ENCODE measurements at regions not wholly inside any gene's neighbourhood (a gene's known extent, or its start where the extent isn't known, plus 50 kb on each side); places are given as distances from the start of the nearest gene placed in this dataset.
"Not testable (repeated sequence)": the region's sequence is repeated elsewhere in the genome, so short reads cannot be mapped to it uniquely, and the experiment has no call there.

DNA sequence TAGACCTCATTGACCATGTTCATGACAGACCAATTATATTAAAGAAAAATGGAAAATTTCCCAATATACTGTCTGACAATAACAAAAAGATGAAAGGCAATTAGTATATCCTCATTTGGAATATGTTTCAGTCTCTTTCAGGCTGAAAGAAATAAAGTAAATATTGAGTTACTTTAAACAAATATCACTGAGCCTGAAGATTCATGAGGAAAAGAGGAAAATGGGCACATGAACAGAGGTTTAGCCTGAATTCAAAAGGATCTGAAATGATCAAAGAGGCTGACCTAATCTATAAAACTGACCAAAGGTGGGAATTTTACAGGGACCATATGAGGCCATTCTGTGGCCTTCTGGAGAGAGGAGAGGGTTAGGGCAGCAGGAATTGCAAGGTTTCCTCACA, 771.5 kb upstream of the CDH18 start:
- not testable (repeated sequence) for H3K9me3 Mint-ChIP-seq (ENCODE audit: low read depth); H3K27ac Mint-ChIP-seq (ENCODE audit: unreplicated experiment); H3K4me1 Mint-ChIP-seq (ENCODE audit: low read depth); H3K27me3 Mint-ChIP-seq (ENCODE audit: low read depth); H3K4me3 Mint-ChIP-seq (ENCODE audit: unreplicated experiment); DNase-seq (ENCODE audit: low spot score); H3K36me3 Mint-ChIP-seq (ENCODE audit: low read depth)

DNA sequence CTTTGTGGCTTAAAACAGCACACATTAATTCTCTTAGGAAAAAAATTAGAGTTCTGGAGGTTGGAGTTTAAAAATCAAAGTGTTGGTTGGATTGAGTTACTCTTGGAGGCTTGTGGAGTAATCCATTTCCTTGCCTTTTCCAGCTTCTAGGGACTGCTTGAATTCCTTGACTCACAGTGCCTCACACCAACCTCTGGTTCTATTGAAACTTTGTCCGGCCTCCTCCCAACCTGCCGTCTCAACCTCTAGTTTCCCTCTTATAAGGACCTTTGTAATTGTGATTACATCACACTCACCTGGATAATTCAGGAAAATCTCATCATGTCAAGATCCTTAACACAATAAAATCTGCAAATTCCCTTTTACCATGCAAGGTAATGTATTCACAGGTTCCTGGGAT, 764.2 kb upstream of the CDH18 start:
- DNase-seq (ENCODE audit: low spot score); H3K27ac Mint-ChIP-seq (ENCODE audit: unreplicated experiment); H3K27me3 Mint-ChIP-seq (ENCODE audit: low read depth); H3K4me1 Mint-ChIP-seq (ENCODE audit: low read depth); H3K4me3 Mint-ChIP-seq (ENCODE audit: unreplicated experiment); H3K9me3 Mint-ChIP-seq (ENCODE audit: low read depth); H3K36me3 Mint-ChIP-seq (ENCODE audit: low read depth): not testable (repeated sequence)

DNA sequence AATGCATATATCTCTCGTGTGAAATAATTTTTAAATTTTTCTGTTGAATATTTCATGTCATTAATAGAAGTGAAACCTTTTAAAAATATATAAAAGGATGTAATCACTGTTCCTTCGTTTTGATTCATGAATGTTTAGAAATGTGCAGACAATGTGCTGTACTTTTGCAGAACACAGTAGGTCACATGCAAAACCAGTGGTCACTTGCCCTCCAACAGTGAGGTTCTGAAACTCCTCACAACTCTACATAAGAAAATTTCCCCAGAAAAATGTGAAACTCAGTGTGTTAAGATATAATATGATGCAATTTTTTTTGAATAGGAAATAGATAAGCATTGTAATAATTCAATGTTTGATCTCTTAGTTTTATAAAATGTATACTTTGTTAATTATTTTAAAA, 747.7 kb upstream of the CDH18 start:
- not testable (repeated sequence) for H3K36me3 Mint-ChIP-seq (ENCODE audit: low read depth); H3K4me1 Mint-ChIP-seq (ENCODE audit: low read depth); DNase-seq (ENCODE audit: low spot score); H3K27me3 Mint-ChIP-seq (ENCODE audit: low read depth); H3K9me3 Mint-ChIP-seq (ENCODE audit: low read depth); H3K4me3 Mint-ChIP-seq (ENCODE audit: unreplicated experiment); H3K27ac Mint-ChIP-seq (ENCODE audit: unreplicated experiment)

DNA sequence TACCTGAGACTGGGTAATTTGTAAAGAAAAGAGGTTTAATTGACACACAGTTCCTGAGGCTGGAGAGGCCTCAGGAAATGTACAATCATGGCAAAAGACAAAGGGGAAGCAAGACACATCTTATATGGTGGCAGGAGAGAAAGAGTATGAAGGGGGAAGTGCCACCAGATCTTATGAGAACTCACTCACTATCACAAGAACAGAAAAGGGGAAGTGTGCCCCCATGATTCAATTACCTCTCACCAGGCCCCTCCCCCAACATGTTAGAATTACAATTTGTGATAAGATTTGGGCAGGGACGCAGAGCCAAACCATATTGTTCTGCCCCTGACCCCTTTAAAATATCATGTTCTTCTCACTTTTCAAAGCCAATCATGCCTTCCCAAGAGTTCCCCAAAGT, 744.2 kb upstream of the CDH18 start:
- not testable (repeated sequence) for H3K4me3 Mint-ChIP-seq (ENCODE audit: unreplicated experiment)

DNA sequence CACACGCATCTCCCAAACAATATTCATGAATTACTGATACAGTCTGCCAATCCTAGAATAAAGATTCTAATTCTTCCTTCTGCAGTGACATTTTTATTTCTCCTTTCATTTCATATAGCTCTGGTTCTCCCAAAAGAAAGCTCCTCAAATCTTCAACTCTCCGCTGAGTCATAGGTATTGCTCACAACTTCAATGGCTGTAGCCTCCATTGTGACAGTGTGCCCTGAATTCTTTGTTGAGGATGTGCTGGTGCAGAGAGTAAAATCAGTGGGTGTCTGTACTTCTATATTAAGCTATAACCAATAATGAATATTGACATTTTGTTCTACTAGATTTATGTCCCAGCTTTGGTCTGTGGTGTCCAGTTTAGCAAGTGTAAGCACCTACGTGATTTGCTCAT, 733.3 kb upstream of the CDH18 start:
- H3K27ac Mint-ChIP-seq (ENCODE audit: unreplicated experiment); H3K36me3 Mint-ChIP-seq (ENCODE audit: low read depth); H3K4me3 Mint-ChIP-seq (ENCODE audit: unreplicated experiment); H3K9me3 Mint-ChIP-seq (ENCODE audit: low read depth); DNase-seq (ENCODE audit: low spot score); H3K4me1 Mint-ChIP-seq (ENCODE audit: low read depth); H3K27me3 Mint-ChIP-seq (ENCODE audit: low read depth): not testable (repeated sequence)

More for the DNA sequence above, 744.2 kb upstream of the CDH18 start:
- not testable (repeated sequence) for H3K36me3 Mint-ChIP-seq (ENCODE audit: low read depth); H3K9me3 Mint-ChIP-seq (ENCODE audit: low read depth); DNase-seq (ENCODE audit: low spot score); H3K4me1 Mint-ChIP-seq (ENCODE audit: low read depth); H3K27ac Mint-ChIP-seq (ENCODE audit: unreplicated experiment); H3K27me3 Mint-ChIP-seq (ENCODE audit: low read depth)

DNA sequence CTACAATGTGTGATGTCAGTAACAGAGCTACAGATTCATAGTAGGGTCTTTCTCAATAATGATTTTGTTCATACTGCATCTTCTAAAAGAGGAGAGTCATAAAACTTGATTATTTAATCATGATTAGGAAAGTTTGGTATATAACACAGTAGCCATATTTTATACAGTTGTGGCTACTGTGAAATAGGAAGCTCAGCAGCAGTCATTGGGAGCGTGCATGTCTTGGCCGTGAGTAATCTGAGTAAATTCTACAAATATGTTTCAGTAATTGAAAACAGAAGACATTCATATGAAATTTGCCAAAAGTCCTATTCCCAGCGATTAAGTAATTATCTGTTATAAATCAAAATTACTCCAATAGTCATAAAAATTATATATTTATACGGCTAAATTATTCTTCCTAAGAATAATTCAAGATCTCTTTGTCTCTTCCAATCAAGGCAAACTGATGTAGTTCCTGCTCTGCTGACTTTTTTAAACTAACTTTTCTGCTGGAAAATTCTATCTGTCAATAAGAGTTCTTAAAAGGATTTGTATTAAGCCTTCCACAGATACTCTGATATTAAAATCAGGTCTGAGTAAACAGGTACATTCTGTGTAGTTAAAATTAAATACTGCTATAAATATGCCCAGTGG, 723.6 kb upstream of the CDH18 start:
- peaks cover 13% of the 10 kb centered on the region for H3K27me3 Mint-ChIP-seq (ENCODE audit: low read depth)
- not testable (repeated sequence) for H3K9me3 Mint-ChIP-seq (ENCODE audit: low read depth); H3K36me3 Mint-ChIP-seq (ENCODE audit: low read depth); H3K4me3 Mint-ChIP-seq (ENCODE audit: unreplicated experiment); H3K4me1 Mint-ChIP-seq (ENCODE audit: low read depth); H3K27ac Mint-ChIP-seq (ENCODE audit: unreplicated experiment); DNase-seq (ENCODE audit: low spot score)

DNA sequence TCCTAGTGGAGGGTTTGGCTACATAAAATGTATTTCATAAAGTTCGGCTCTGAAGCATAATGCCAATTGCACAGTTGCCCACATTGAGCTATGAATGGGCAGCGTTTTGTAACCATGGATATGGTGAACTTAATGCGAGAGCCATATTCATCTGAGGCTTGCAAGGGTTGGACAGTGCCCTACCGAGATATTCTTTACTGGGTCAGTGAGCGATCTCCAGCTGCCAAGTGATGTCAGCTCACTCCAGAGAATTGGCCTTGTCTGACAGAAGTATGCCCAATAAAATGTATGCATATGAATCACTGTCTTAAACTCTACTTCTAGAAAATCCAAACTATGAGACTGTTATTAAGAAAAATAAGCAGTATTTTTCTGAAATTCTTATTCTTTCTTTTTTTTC, 719.6 kb upstream of the CDH18 start:
- H3K9me3 Mint-ChIP-seq (ENCODE audit: low read depth); H3K4me3 Mint-ChIP-seq (ENCODE audit: unreplicated experiment); DNase-seq (ENCODE audit: low spot score); H3K4me1 Mint-ChIP-seq (ENCODE audit: low read depth); H3K36me3 Mint-ChIP-seq (ENCODE audit: low read depth); H3K27me3 Mint-ChIP-seq (ENCODE audit: low read depth); H3K27ac Mint-ChIP-seq (ENCODE audit: unreplicated experiment): not testable (repeated sequence)

DNA sequence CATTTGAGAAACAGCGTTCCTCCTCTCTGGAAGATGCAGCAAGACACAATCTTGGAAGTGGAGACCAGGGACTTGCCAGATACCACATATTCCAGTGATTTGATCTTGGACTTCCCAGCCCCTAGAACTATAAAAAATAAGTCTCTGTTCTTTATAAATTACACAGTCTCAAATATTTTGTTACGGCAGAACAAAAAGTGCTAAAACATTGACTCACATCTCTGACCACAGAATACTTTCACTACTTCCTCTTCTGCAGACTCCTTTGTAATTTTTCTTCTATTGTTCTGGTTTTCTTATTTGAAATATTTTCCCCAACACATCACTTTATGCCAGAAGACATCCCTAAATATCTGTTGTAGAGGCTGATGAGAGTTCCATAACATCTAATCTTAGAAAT, 706.1 kb upstream of the CDH18 start:
- Mint-ChIP-seq H3K4me1 (ENCODE audit: low read depth) (no peaks in the 10 kb centered on the region), H3K4me3 (ENCODE audit: unreplicated experiment) (no peak overlapping the region), H3K27me3 (ENCODE audit: low read depth) (peaks cover under 1% of the 10 kb centered on the region), H3K36me3 (ENCODE audit: low read depth) (no peaks in the 10 kb centered on the region), H3K27ac (ENCODE audit: unreplicated experiment) (no peak overlapping the region), H3K9me3 (ENCODE audit: low read depth) (peaks cover 6% of the 10 kb centered on the region)
- DNase-seq (ENCODE audit: low spot score) = no peak
- TF ChIP-seq, protein P1, sequence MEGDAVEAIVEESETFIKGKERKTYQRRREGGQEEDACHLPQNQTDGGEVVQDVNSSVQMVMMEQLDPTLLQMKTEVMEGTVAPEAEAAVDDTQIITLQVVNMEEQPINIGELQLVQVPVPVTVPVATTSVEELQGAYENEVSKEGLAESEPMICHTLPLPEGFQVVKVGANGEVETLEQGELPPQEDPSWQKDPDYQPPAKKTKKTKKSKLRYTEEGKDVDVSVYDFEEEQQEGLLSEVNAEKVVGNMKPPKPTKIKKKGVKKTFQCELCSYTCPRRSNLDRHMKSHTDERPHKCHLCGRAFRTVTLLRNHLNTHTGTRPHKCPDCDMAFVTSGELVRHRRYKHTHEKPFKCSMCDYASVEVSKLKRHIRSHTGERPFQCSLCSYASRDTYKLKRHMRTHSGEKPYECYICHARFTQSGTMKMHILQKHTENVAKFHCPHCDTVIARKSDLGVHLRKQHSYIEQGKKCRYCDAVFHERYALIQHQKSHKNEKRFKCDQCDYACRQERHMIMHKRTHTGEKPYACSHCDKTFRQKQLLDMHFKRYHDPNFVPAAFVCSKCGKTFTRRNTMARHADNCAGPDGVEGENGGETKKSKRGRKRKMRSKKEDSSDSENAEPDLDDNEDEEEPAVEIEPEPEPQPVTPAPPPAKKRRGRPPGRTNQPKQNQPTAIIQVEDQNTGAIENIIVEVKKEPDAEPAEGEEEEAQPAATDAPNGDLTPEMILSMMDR (IDR thresholded peaks at IDR 0.05) = no peak

DNA sequence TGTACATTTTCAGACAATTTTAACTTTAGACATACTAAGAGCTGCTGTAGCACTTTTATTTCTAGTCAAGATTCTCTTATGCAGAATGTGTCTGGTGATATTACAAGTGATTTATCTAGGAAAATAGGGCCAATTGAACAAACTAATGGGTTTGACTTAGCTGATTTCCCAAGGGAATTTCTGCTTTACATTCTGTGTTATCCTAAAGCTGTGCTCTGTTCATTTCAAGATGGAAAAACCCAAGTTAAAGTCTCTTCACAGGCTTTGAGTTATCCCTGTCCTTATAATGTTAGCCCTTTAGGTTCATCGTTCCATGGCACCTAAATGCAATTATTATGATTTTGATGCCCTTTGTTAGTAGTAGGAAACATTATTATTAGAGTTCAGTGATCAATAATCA, 704.9 kb upstream of the CDH18 start:
- Mint-ChIP-seq H3K4me3 (ENCODE audit: unreplicated experiment) (no peak overlapping the region), H3K27me3 (ENCODE audit: low read depth) (peaks cover 4% of the 10 kb centered on the region), H3K9me3 (ENCODE audit: low read depth) (peaks cover 6% of the 10 kb centered on the region), H3K27ac (ENCODE audit: unreplicated experiment) (no peak overlapping the region), H3K4me1 (ENCODE audit: low read depth) (no peaks in the 10 kb centered on the region), H3K36me3 (ENCODE audit: low read depth) (no peaks in the 10 kb centered on the region)
- DNase-seq (ENCODE audit: low spot score) = no peak
- TF ChIP-seq, protein P1 (IDR thresholded peaks at IDR 0.05) = no peak

Data from chondrocyte (in vitro differentiated cells).